Panc1 (cell line): ENCODE measurements at regions not wholly inside any gene's neighbourhood (a gene's known extent, or its start where the extent isn't known, plus 50 kb on each side); places are given as distances from the start of the nearest gene placed in this dataset.
"Not testable (repeated sequence)": the region's sequence is repeated elsewhere in the genome, so short reads cannot be mapped to it uniquely, and the experiment has no call there.

Source experiments
- ATAC-seq: fragments of 200-7000 bp; cut with Tn5 transposase; 2 replicates; pipeline ENCODE4 v1.9.1; 2020; ENCODE audit warnings: mild to moderate bottlenecking, moderate library complexity
- BruUV-seq: library from RNA; stranded (reverse); fragments of 400-500 nt; replicated peaks from 2 replicates; lab custom pipeline; 2021; lab: Mats Ljungman, UMichigan
- CTCF ChIA-PET: fragments of 300-600 bp; sonication (Branson Sonifier 250); formaldehyde crosslinking; loops from one replicate; lab custom pipeline; 2022; ENCODE audit warnings: antibody characterized with exemption; lab: Charles Lee
- POLR2A ChIA-PET: fragments of 300-600 bp; sonication (Branson Sonifier 250); formaldehyde crosslinking; loops from one replicate; lab custom pipeline; 2022; ENCODE audit warnings: antibody characterized with exemption; lab: Charles Lee
- DNase-seq: peaks from one replicate; pipeline ENCODE4 v3.0.0-alpha.2; 2010; ENCODE audit warnings: low read depth, low spot score
- H3K27ac ChIP-seq: 2 replicates; pipeline ENCODE4 v1.5.1; 2011; ENCODE audit warnings: mild to moderate bottlenecking, low read length, inconsistent platforms
- H3K27me3 ChIP-seq: fragments of 200-500 bp; sonication (Bioruptor generic); 2 replicates; pipeline ENCODE4 v1.6.0; 2014; ENCODE audit warnings: low read length, inconsistent platforms; ENCODE audit not compliant: control insufficient read depth, insufficient read depth
- H3K36me3 ChIP-seq: fragments of 200-500 bp; sonication (Bioruptor generic); 2 replicates; pipeline ENCODE4 v1.5.1; 2014; ENCODE audit warnings: inconsistent platforms, mild to moderate bottlenecking, low read length, moderate library complexity; ENCODE audit not compliant: control insufficient read depth, insufficient read depth
- H3K4me1 ChIP-seq: 2 replicates; pipeline ENCODE4 v1.5.1; 2011; ENCODE audit warnings: inconsistent platforms, mild to moderate bottlenecking, low read length, moderate library complexity; ENCODE audit not compliant: control insufficient read depth, insufficient read depth
- H3K4me3 ChIP-seq, 2 experiments: 2 replicates each; pipeline ENCODE4 v1.5.1; 2011 to 2012; ENCODE audit warnings: low read depth in 2 of 2, low read length in 2 of 2, mild to moderate bottlenecking in 2 of 2, inconsistent platforms in 1 of 2, moderate library complexity in 1 of 2
- H3K9me3 ChIP-seq: fragments of 200-500 bp; sonication (Bioruptor generic); 2 replicates; pipeline ENCODE4 v1.5.1; 2014; ENCODE audit warnings: low read depth, mild to moderate bottlenecking, inconsistent platforms, low read length, moderate library complexity; ENCODE audit not compliant: control insufficient read depth, insufficient read depth
- POLR2AphosphoS5 ChIP-seq: IDR thresholded peaks from 2 replicates; pipeline ENCODE4 v1.6.1; 2012; ENCODE audit warnings: mild to moderate bottlenecking, low read depth, low read length, moderate library complexity
- SIN3A ChIP-seq: IDR thresholded peaks from 2 replicates; pipeline ENCODE4 v1.6.1; 2012; ENCODE audit warnings: low read depth, mild to moderate bottlenecking, low read length, moderate library complexity, borderline replicate concordance; ENCODE audit not compliant: insufficient read depth
- TCF7L2 ChIP-seq: IDR thresholded peaks from 2 replicates; pipeline ENCODE4 v1.6.1; 2011; ENCODE audit warnings: mild to moderate bottlenecking, low read depth, low read length, inconsistent platforms
- in situ Hi-C: cut with HindIII; loops from 2 replicates; pipeline ENCODE4 v1.10.0; 2016; ENCODE audit warnings: low sequenced_read_pairs, low pct_unique_long_range_greater_than_20kb
- intact Hi-C: fragments of 100-400 bp; cut with micrococcal nuclease; formaldehyde crosslinking; loops from one replicate; pipeline ENCODE4 v1.10.0; 2022; ENCODE audit not compliant: unreplicated experiment
- TF ChIP-seq, protein P1 (sequence below), 2 experiments: IDR thresholded peaks; 2 replicates each; pipeline ENCODE4 v1.6.1; 2011 to 2012; ENCODE audit warnings: low read depth in 2 of 2, control low read depth in 1 of 2, low read length in 1 of 2, mild to moderate bottlenecking in 1 of 2, moderate library complexity in 1 of 2; ENCODE audit not compliant: insufficient read depth in 1 of 2
- TF ChIP-seq, protein P2 (sequence below): fragments of 450-650 bp; IDR thresholded peaks from 2 replicates; pipeline ENCODE4 v1.5.1; 2017; ENCODE audit warnings: mild to moderate bottlenecking

DNA sequence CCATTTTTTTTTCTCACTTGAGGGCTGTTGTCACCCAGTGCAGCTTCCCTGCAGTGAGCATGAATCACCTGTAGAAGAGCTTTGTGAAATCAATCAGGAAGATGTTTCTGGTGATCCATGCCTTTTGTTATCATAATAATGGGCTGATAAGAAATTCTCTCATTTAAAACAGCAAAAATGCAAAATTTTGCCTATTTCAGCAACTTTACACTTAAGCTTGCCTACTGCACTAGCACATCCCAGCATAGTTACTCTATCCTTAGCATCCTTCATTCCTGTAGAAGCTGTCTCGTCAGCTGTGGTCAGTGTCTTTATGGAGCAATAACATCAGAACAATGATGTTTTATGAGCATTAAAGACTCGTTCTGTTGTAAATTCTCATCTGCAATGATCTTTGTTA, 178.6 kb upstream of the ZNF804A start:
- no peak for ATAC-seq
- TF ChIP-seq, protein P1, sequence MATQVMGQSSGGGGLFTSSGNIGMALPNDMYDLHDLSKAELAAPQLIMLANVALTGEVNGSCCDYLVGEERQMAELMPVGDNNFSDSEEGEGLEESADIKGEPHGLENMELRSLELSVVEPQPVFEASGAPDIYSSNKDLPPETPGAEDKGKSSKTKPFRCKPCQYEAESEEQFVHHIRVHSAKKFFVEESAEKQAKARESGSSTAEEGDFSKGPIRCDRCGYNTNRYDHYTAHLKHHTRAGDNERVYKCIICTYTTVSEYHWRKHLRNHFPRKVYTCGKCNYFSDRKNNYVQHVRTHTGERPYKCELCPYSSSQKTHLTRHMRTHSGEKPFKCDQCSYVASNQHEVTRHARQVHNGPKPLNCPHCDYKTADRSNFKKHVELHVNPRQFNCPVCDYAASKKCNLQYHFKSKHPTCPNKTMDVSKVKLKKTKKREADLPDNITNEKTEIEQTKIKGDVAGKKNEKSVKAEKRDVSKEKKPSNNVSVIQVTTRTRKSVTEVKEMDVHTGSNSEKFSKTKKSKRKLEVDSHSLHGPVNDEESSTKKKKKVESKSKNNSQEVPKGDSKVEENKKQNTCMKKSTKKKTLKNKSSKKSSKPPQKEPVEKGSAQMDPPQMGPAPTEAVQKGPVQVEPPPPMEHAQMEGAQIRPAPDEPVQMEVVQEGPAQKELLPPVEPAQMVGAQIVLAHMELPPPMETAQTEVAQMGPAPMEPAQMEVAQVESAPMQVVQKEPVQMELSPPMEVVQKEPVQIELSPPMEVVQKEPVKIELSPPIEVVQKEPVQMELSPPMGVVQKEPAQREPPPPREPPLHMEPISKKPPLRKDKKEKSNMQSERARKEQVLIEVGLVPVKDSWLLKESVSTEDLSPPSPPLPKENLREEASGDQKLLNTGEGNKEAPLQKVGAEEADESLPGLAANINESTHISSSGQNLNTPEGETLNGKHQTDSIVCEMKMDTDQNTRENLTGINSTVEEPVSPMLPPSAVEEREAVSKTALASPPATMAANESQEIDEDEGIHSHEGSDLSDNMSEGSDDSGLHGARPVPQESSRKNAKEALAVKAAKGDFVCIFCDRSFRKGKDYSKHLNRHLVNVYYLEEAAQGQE (IDR thresholded peaks at IDR 0.05; ENCODE audit: insufficient read depth in 1 of 2, low read depth in 2 of 2, low read length in 1 of 2): no peak
- TF ChIP-seq POLR2AphosphoS5: no peak
- TF ChIP-seq SIN3A: no peak
- TF ChIP-seq, protein P2, sequence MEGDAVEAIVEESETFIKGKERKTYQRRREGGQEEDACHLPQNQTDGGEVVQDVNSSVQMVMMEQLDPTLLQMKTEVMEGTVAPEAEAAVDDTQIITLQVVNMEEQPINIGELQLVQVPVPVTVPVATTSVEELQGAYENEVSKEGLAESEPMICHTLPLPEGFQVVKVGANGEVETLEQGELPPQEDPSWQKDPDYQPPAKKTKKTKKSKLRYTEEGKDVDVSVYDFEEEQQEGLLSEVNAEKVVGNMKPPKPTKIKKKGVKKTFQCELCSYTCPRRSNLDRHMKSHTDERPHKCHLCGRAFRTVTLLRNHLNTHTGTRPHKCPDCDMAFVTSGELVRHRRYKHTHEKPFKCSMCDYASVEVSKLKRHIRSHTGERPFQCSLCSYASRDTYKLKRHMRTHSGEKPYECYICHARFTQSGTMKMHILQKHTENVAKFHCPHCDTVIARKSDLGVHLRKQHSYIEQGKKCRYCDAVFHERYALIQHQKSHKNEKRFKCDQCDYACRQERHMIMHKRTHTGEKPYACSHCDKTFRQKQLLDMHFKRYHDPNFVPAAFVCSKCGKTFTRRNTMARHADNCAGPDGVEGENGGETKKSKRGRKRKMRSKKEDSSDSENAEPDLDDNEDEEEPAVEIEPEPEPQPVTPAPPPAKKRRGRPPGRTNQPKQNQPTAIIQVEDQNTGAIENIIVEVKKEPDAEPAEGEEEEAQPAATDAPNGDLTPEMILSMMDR: no peak
- no peak for TF ChIP-seq TCF7L2
- no peaks in the 10 kb centered on the region for H3K36me3 ChIP-seq
- POLR2A ChIA-PET: no interaction called here
- in situ Hi-C loops (no loop called here), intact Hi-C loops (no loop called here)
- no peaks in the 10 kb centered on the region; the same call in 1 of the 2 replicates for H3K9me3 ChIP-seq
- no peaks in the 10 kb centered on the region for H3K4me1 ChIP-seq
- no peak overlapping the region for H3K4me3 ChIP-seq
- no peak for DNase-seq
- no peaks in the 10 kb centered on the region for H3K27me3 ChIP-seq
- CTCF ChIA-PET: interaction anchor here (0.7 kb wide), 1 partner anchor 182 kb away, joined by 3 read pairs; no protein-coding TSS in a partner anchor
- no TSS peak for BruUV-seq
- no peak overlapping the region for H3K27ac ChIP-seq

DNA sequence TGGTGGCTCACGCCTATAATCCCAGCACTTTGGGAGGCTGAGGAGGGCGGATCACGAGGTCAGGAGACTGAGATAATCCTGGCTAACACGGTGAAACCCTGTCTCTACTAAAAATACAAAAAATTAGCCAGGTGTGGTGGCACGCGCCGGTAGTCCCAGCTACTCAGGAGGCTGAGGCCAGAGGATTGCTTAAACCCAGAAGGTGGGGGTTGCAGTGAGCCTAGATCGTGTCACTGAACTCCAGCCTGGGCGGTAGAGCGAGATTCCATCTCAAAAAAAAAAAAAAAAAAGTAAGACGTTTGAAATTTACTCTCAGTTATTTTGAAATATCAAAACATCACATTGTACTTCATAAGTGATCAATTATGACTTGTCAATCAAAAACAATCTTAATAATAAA, 176.9 kb upstream of the ZNF804A start:
- DNase-seq, H3K4me1 ChIP-seq, CTCF ChIA-PET, H3K27ac ChIP-seq, ATAC-seq, POLR2A ChIA-PET, H3K9me3 ChIP-seq, intact Hi-C loops, H3K4me3 ChIP-seq, in situ Hi-C loops, H3K36me3 ChIP-seq, BruUV-seq, H3K27me3 ChIP-seq: not testable (repeated sequence)

DNA sequence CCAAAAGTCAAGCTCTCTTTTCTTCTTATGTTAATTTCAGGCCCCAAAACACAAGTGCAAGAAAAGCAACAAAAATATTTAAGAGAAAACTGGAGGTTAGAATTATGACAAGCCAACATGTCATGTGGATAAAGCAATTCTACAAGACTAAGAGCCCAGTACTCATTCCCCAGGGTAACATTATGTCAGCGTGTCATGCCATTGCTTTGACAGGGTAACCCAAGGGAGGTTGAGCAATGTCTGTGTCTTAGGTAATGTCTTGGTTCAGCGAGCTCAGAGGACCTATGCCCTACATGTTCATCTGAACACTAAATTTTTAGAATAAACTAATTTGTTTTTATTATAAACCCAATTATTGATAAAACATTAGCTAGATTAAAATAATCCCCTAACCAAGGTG, 173.2 kb upstream of the ZNF804A start:
- ATAC-seq: no peak
- Histone ChIP-seq H3K27me3 (no peaks in the 10 kb centered on the region), H3K9me3 (no peaks in the 10 kb centered on the region), H3K4me1 (no peaks in the 10 kb centered on the region), H3K27ac (no peak overlapping the region), H3K4me3 (no peak overlapping the region), H3K36me3 (no peaks in the 10 kb centered on the region)
- ChIA-PET POLR2A (no interaction called here), CTCF (no interaction called here)
- TF ChIP-seq SIN3A (no peak), POLR2AphosphoS5 (no peak), TCF7L2 (no peak)
- TF ChIP-seq, protein P2: no peak
- TF ChIP-seq, protein P1 (IDR thresholded peaks at IDR 0.05; ENCODE audit: insufficient read depth in 1 of 2, low read depth in 2 of 2, low read length in 1 of 2): no peak
- no TSS peak for BruUV-seq
- in situ Hi-C loops (no loop called here), intact Hi-C loops (no loop called here)
- no peak for DNase-seq
